Activated CD8-positive, alpha-beta T cell treated with anti-CD3 and anti-CD28 coated beads, Interleukin-2, amount 10 ng/mL, durations not matched to agents 7 days and 5 days (primary cell): ENCODE measurements at regions not wholly inside any gene's neighbourhood (a gene's known extent, or its start where the extent isn't known, plus 50 kb on each side); places are given as distances from the start of the nearest gene placed in this dataset.

Experiments
- ATAC-seq: fragments of 150-1000 bp; cut with Tn5 transposase; one replicate; pipeline ENCODE4 v1.10.0; 2021; ENCODE audit warnings: moderate library complexity
- CTCF ChIA-PET: fragments of 350-600 bp; sonication (Branson Sonifier 250); formaldehyde crosslinking; loops from one replicate; lab custom pipeline; 2021; ENCODE audit warnings: antibody characterized with exemption; lab: Charles Lee
- POLR2A ChIA-PET: fragments of 350-600 bp; sonication (Branson Sonifier 250); formaldehyde crosslinking; loops from one replicate; lab custom pipeline; 2021; ENCODE audit warnings: antibody characterized with exemption; lab: Charles Lee
- DNase-seq: peaks from one replicate; pipeline ENCODE4 v3.0.0-alpha.2; 2020
- H3K27ac Mint-ChIP-seq: one replicate; pipeline ENCODE4 v1.8.0; 2021; ENCODE audit warnings: mild to moderate bottlenecking, mixed read lengths
- H3K27me3 Mint-ChIP-seq: one replicate; pipeline ENCODE4 v1.8.0; 2021; ENCODE audit warnings: low read depth, mixed read lengths
- H3K36me3 Mint-ChIP-seq: one replicate; pipeline ENCODE4 v1.8.0; 2021; ENCODE audit warnings: low read depth, mixed read lengths
- H3K4me1 Mint-ChIP-seq: one replicate; pipeline ENCODE4 v1.8.0; 2021; ENCODE audit warnings: low read depth, mixed read lengths
- H3K4me3 Mint-ChIP-seq: one replicate; pipeline ENCODE4 v1.8.0; 2021; ENCODE audit warnings: mild to moderate bottlenecking, mixed read lengths
- H3K9me3 Mint-ChIP-seq: one replicate; pipeline ENCODE4 v1.8.0; 2022; ENCODE audit warnings: mixed read lengths; ENCODE audit not compliant: insufficient read depth

GRCh38 chr1:222455188-222455879 is 92.6 kb downstream of the HHIPL2 start:
- POLR2A ChIA-PET, result interaction anchor here (1.6 kb wide), 1 partner anchor 714 kb away, joined by 9 read pairs; the partner anchor contains the start of gene DUSP10
- DNase-seq (peak; percentile 87), ATAC-seq (peak; percentile 98)
- H3K4me3 Mint-ChIP-seq, result no peak overlapping the region
- no peaks in the 10 kb centered on the region for H3K27me3 Mint-ChIP-seq
- peaks cover 6% of the 10 kb centered on the region for H3K4me1 Mint-ChIP-seq
- H3K9me3 Mint-ChIP-seq, result peaks cover 11% of the 10 kb centered on the region
- no peaks in the 10 kb centered on the region for H3K36me3 Mint-ChIP-seq
- no peak overlapping the region for H3K27ac Mint-ChIP-seq
- CTCF ChIA-PET, result interaction anchor here (0.6 to 3.2 kb wide), 70 partner anchors 8 to 1722 kb away, joined by 3 to 34 read pairs (median 4); partner anchors contain the start of gene DUSP10

GRCh38 chr1:222454782-222455181 is 93.1 kb downstream of the HHIPL2 start:
- no peaks in the 10 kb centered on the region for H3K27me3 Mint-ChIP-seq
- H3K36me3 Mint-ChIP-seq, result no peaks in the 10 kb centered on the region
- H3K9me3 Mint-ChIP-seq, result peaks cover 11% of the 10 kb centered on the region
- DNase-seq, result peak; percentile 22
- H3K4me3 Mint-ChIP-seq, result no peak overlapping the region
- peaks cover 6% of the 10 kb centered on the region for H3K4me1 Mint-ChIP-seq
- CTCF ChIA-PET, result interaction anchor here (0.7 to 3.2 kb wide), 52 partner anchors 8 to 1648 kb away, joined by 3 to 34 read pairs (median 4); partner anchors contain the start of gene DUSP10
- POLR2A ChIA-PET, result interaction anchor here (1.6 kb wide), 1 partner anchor 713 kb away, joined by 9 read pairs; the partner anchor contains the start of gene DUSP10
- ATAC-seq, result peak; percentile 35
- H3K27ac Mint-ChIP-seq, result no peak overlapping the region

GRCh38 chr1:222454186-222454585 is 93.7 kb downstream of the HHIPL2 start:
- POLR2A ChIA-PET, result interaction anchor here (1.6 kb wide), 1 partner anchor 712 kb away, joined by 9 read pairs; the partner anchor contains the start of gene DUSP10
- Mint-ChIP-seq H3K27me3 (no peaks in the 10 kb centered on the region), H3K4me3 (no peak overlapping the region), H3K4me1 (peaks cover 6% of the 10 kb centered on the region), H3K27ac (no peak overlapping the region), H3K9me3 (peaks cover 11% of the 10 kb centered on the region), H3K36me3 (no peaks in the 10 kb centered on the region)
- no peak for ATAC-seq
- no peak for DNase-seq
- CTCF ChIA-PET, result interaction anchor here (0.8 to 3.2 kb wide), 21 partner anchors 10 to 1647 kb away, joined by 3 to 34 read pairs (median 5); partner anchors contain the start of gene DUSP10

GRCh38 chr1:222452031-222452430 is 95.9 kb downstream of the HHIPL2 start:
- H3K4me3 Mint-ChIP-seq, result no peak overlapping the region
- H3K36me3 Mint-ChIP-seq, result no peaks in the 10 kb centered on the region
- H3K9me3 Mint-ChIP-seq, result peaks cover under 1% of the 10 kb centered on the region
- ATAC-seq (no peak), DNase-seq (no peak)
- H3K4me1 Mint-ChIP-seq, result peaks cover 6% of the 10 kb centered on the region
- CTCF ChIA-PET, result no interaction called here
- no peak overlapping the region for H3K27ac Mint-ChIP-seq
- no peaks in the 10 kb centered on the region for H3K27me3 Mint-ChIP-seq
- POLR2A ChIA-PET, result no interaction called here

GRCh38 chr1:222443566-222443965 is 104.3 kb downstream of the HHIPL2 start:
- Mint-ChIP-seq H3K4me1 (no peaks in the 10 kb centered on the region), H3K27me3 (no peaks in the 10 kb centered on the region), H3K4me3 (no peak overlapping the region), H3K27ac (no peak overlapping the region), H3K36me3 (no peaks in the 10 kb centered on the region), H3K9me3 (no peaks in the 10 kb centered on the region)
- no peak for DNase-seq
- CTCF ChIA-PET, result interaction anchor here (3.4 kb wide), 1 partner anchor 11 kb away, joined by 18 read pairs; no protein-coding TSS in a partner anchor
- no peak for ATAC-seq
- POLR2A ChIA-PET, result interaction anchor here (0.6 to 0.8 kb wide), 2 partner anchors 44 to 1562 kb away, joined by 3 read pairs; no protein-coding TSS in a partner anchor

GRCh38 chr1:222441066-222441465 is 106.8 kb downstream of the HHIPL2 start:
- Mint-ChIP-seq H3K4me1 (no peaks in the 10 kb centered on the region), H3K36me3 (no peaks in the 10 kb centered on the region), H3K27me3 (no peaks in the 10 kb centered on the region), H3K27ac (no peak overlapping the region), H3K9me3 (no peaks in the 10 kb centered on the region), H3K4me3 (no peak overlapping the region)
- no peak for DNase-seq
- POLR2A ChIA-PET, result no interaction called here
- CTCF ChIA-PET, result interaction anchor here (0.7 kb wide), 1 partner anchor 14 kb away, joined by 3 read pairs; no protein-coding TSS in a partner anchor
- no peak for ATAC-seq

GRCh38 chr1:222424826-222425225 is 123.1 kb downstream of the HHIPL2 start:
- ATAC-seq (no peak), DNase-seq (no peak)
- H3K4me1 Mint-ChIP-seq, result peaks cover 22% of the 10 kb centered on the region
- H3K27ac Mint-ChIP-seq, result no peak overlapping the region
- H3K27me3 Mint-ChIP-seq, result no peaks in the 10 kb centered on the region
- peaks cover 6% of the 10 kb centered on the region for H3K36me3 Mint-ChIP-seq
- no peak overlapping the region for H3K4me3 Mint-ChIP-seq
- peaks cover 16% of the 10 kb centered on the region for H3K9me3 Mint-ChIP-seq
- ChIA-PET POLR2A (no interaction called here), CTCF (no interaction called here)

- H3K9me3 Mint-ChIP-seq, result peaks cover 22% of the 10 kb centered on the region
- DNase-seq, result no peak
- H3K36me3 Mint-ChIP-seq, result peaks cover 6% of the 10 kb centered on the region
- ATAC-seq, result no peak
- no peaks in the 10 kb centered on the region for H3K27me3 Mint-ChIP-seq
- CTCF ChIA-PET, result interaction anchor here (2.6 kb wide), 1 partner anchor 34 kb away, joined by 10 read pairs; no protein-coding TSS in a partner anchor
- peaks cover 33% of the 10 kb centered on the region for H3K4me1 Mint-ChIP-seq
- H3K4me3 Mint-ChIP-seq, result no peak overlapping the region
- H3K27ac Mint-ChIP-seq, result peak overlapping the region; percentile 9
- POLR2A ChIA-PET, result no interaction called here
These were observed 126.5 kb downstream of the HHIPL2 start for GRCh38 chr1:222421380-222421779.

- CTCF ChIA-PET, result interaction anchor here (2.6 kb wide), 1 partner anchor 35 kb away, joined by 10 read pairs; no protein-coding TSS in a partner anchor
- peaks cover 36% of the 10 kb centered on the region for H3K4me1 Mint-ChIP-seq
- POLR2A ChIA-PET, result no interaction called here
- peak overlapping the region; percentile 40 for H3K4me3 Mint-ChIP-seq
- H3K36me3 Mint-ChIP-seq, result peaks cover 6% of the 10 kb centered on the region
- H3K9me3 Mint-ChIP-seq, result peaks cover 14% of the 10 kb centered on the region
- ATAC-seq, result peak; percentile 88
- H3K27me3 Mint-ChIP-seq, result no peaks in the 10 kb centered on the region
- peak overlapping the region; percentile 74 for H3K27ac Mint-ChIP-seq
- DNase-seq, result peak; percentile 60
These were observed 127.3 kb downstream of the HHIPL2 start for GRCh38 chr1:222420633-222421032.

GRCh38 chr1:222418654-222419053 is 129.2 kb downstream of the HHIPL2 start:
- Mint-ChIP-seq H3K36me3 (peaks cover 6% of the 10 kb centered on the region), H3K9me3 (peaks cover 14% of the 10 kb centered on the region), H3K4me1 (peaks cover 36% of the 10 kb centered on the region), H3K27ac (no peak overlapping the region), H3K4me3 (no peak overlapping the region), H3K27me3 (no peaks in the 10 kb centered on the region)
- ChIA-PET CTCF (interaction anchor here (1.5 to 1.6 kb wide), 2 partner anchors 29 to 36 kb away, joined by 3 to 4 read pairs; no protein-coding TSS in a partner anchor), POLR2A (no interaction called here)
- no peak for DNase-seq
- ATAC-seq, result no peak

GRCh38 chr1:222417264-222417663 is 130.6 kb downstream of the HHIPL2 start:
- Mint-ChIP-seq H3K27me3 (no peaks in the 10 kb centered on the region), H3K4me3 (no peak overlapping the region), H3K4me1 (peaks cover 36% of the 10 kb centered on the region), H3K27ac (peak overlapping the region; percentile 67), H3K36me3 (peaks cover 6% of the 10 kb centered on the region), H3K9me3 (peaks cover 6% of the 10 kb centered on the region)
- no peak for ATAC-seq
- CTCF ChIA-PET, result interaction anchor here (1.6 to 1.7 kb wide), 2 partner anchors 30 to 38 kb away, joined by 4 to 6 read pairs; no protein-coding TSS in a partner anchor
- POLR2A ChIA-PET, result no interaction called here
- no peak for DNase-seq
